WERI-Rb-1 (cell line): ENCODE measurements at regions not wholly inside any gene's neighbourhood (a gene's known extent, or its start where the extent isn't known, plus 50 kb on each side); places are given as distances from the start of the nearest gene placed in this dataset.

Experiments used
- DNase-seq: peaks from one replicate; pipeline ENCODE4 v3.0.0-alpha.2; 2020
- H3K27ac ChIP-seq: fragments of 250-450 bp; sonication (Bioruptor Pico); 2 replicates; pipeline ENCODE4 v1.5.1; 2020; ENCODE audit warnings: mild to moderate bottlenecking, moderate library complexity
- H3K27me3 ChIP-seq: fragments of 250-450 bp; sonication (Bioruptor Pico); 2 replicates; pipeline ENCODE4 v1.5.1; 2021; ENCODE audit warnings: mild to moderate bottlenecking, low read depth, moderate library complexity; ENCODE audit not compliant: insufficient read depth, severe bottlenecking
- H3K36me3 ChIP-seq: fragments of 250-450 bp; sonication (Bioruptor Pico); 2 replicates; pipeline ENCODE4 v1.5.1; 2020; ENCODE audit warnings: mild to moderate bottlenecking, moderate library complexity
- H3K4me3 ChIP-seq: 2 replicates; pipeline ENCODE4 v1.5.1; 2011; ENCODE audit warnings: low read depth, mild to moderate bottlenecking, control low read depth, low read length
- H3K9me3 ChIP-seq: fragments of 250-450 bp; sonication (Bioruptor Pico); 2 replicates; pipeline ENCODE4 v1.5.1; 2021; ENCODE audit warnings: mild to moderate bottlenecking, moderate library complexity; ENCODE audit not compliant: severe bottlenecking
- TF ChIP-seq, protein P1 (sequence below): IDR thresholded peaks from 2 replicates; pipeline ENCODE4 v1.5.1; 2011; ENCODE audit warnings: low read depth, mild to moderate bottlenecking, control low read depth, inconsistent platforms, low read length

DNA sequence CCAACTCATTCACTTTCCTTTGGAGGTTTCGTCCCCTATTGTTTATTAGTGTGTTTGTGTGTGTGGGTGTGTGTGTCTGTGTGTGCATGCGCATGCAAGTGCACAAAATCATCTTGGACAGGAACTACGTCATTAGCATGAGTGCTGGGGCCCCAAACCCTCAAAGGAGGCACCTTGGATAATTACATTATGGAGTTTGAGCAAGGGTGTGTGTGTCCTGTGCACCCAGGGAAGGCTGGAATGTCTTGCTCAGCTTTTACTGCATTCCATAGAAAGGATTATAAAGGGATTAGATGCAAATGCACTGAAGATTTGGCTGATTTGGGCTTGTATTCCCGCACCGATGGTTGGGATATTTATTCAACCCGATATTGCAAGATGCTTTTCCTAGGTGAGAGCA is 203.4 kb upstream of the NAV2 start:
- no peak overlapping the region for H3K4me3 ChIP-seq
- no peak overlapping the region for H3K27ac ChIP-seq
- H3K9me3 ChIP-seq, result no peaks in the 10 kb centered on the region
- no peak for DNase-seq
- peaks cover 6% of the 10 kb centered on the region for H3K27me3 ChIP-seq
- TF ChIP-seq, protein P1, sequence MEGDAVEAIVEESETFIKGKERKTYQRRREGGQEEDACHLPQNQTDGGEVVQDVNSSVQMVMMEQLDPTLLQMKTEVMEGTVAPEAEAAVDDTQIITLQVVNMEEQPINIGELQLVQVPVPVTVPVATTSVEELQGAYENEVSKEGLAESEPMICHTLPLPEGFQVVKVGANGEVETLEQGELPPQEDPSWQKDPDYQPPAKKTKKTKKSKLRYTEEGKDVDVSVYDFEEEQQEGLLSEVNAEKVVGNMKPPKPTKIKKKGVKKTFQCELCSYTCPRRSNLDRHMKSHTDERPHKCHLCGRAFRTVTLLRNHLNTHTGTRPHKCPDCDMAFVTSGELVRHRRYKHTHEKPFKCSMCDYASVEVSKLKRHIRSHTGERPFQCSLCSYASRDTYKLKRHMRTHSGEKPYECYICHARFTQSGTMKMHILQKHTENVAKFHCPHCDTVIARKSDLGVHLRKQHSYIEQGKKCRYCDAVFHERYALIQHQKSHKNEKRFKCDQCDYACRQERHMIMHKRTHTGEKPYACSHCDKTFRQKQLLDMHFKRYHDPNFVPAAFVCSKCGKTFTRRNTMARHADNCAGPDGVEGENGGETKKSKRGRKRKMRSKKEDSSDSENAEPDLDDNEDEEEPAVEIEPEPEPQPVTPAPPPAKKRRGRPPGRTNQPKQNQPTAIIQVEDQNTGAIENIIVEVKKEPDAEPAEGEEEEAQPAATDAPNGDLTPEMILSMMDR, result no peak
- no peaks in the 10 kb centered on the region for H3K36me3 ChIP-seq

DNA sequence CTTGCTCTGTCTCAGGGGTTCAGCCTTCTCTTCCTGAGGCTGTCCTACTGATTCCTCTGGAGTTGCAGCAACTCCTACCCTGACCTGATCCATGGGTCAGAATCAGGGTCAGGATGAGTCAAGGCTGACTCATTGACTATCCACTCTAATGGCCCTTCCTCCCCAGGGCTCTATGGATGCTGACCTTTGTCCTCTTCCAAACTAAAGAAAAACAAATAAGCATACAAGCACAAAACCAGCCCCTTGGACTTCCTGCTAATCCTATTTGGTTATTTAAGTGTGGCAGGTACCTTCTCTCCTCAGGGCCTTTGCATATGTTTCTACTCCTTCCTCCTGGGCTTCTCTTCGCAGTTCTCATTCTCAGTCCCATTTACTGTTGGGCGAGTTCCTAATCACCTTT is 204.5 kb upstream of the NAV2 start:
- TF ChIP-seq, protein P1, result no peak
- Histone ChIP-seq H3K4me3 (no peak overlapping the region), H3K27me3 (peaks cover 6% of the 10 kb centered on the region), H3K9me3 (no peaks in the 10 kb centered on the region), H3K27ac (no peak overlapping the region), H3K36me3 (no peaks in the 10 kb centered on the region)
- DNase-seq, result no peak

DNA sequence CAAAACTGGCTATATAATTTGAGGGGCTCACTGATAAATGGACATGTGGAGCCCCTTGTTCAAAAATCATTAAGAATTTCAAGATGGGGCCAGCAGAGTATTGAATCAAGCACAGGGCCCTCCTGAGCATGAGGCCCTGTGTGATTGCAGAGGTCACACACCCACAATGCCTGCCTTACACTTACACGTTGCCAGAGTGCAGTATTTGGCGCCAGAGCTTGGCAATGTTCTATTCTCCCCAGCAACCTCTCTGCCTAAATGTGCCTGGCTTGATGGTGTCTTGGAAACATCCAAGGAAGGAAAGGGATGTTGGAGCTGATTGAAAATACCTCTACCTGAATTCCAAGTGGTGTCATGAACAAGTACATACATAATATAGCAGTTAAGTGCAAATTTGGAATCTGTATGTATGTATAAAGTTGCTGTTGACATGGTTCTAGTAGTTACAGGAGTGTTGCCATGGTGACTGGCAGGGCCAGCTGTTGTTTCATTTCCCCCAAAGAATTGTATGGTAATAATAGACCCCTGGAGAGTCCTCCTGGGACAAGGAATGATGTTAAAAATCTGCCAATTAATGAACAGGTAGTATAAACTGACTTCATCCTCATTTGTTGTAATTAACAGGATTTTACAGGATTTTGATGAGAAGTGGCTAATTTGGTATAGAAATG is 205.7 kb upstream of the NAV2 start:
- TF ChIP-seq, protein P1, result no peak
- H3K27ac ChIP-seq, result no peak overlapping the region

DNA sequence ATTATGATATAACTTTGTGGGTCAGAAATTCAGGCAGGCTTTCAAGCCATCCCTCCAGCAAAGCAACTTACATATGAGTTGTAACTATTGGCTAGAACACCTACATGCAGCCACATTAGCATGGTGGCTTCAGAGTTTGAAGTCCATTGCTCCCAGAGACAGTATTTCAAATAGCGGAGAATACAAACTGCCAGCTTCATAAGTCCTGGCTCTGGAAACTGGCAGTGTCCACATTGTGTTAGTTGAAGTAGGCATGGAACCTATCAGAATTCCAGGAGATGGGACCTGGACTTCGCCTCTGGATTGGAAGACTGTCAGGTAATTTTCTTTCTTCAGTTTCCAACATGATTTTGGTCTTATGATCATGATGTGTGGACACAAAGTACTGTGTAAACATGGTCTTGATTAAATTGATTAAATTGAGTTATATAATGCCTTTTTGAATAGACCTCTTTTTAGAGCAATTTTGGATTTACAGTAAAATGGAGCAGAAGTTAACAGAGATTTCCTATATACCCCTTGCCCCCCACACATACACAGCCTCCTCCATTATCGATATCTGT is 209.9 kb upstream of the NAV2 start:
- Histone ChIP-seq H3K27me3 (peaks cover 4% of the 10 kb centered on the region), H3K27ac (no peak overlapping the region), H3K4me3 (no peak overlapping the region), H3K9me3 (no peaks in the 10 kb centered on the region), H3K36me3 (no peaks in the 10 kb centered on the region)
- no peak for DNase-seq
- TF ChIP-seq, protein P1, result no peak

More for the DNA sequence above, 205.7 kb upstream of the NAV2 start:
- Histone ChIP-seq H3K36me3 (no peaks in the 10 kb centered on the region), H3K4me3 (no peak overlapping the region), H3K9me3 (no peaks in the 10 kb centered on the region), H3K27me3 (peaks cover 6% of the 10 kb centered on the region)
- no peak for DNase-seq

DNA sequence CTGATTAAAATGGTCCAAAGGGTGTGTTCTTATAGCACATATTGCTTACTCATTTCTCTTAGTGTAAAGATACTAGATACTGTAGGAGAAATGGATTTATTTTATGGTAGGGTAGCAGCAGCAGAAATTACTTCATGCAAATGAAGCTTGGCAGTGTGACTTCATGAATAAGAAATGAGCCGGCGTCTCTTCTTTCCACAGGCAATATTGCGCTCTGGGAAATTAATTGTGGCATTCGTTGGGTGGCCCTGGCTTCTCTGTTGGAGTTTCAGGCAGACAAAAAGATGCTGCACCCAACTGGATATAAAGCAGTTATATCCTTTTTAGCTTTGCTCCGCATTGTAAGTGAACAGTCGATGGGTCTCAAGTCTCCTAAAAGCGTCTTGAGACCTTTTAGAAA is 211.0 kb upstream of the NAV2 start:
- no peak for DNase-seq
- Histone ChIP-seq H3K27me3 (peaks cover 4% of the 10 kb centered on the region), H3K4me3 (no peak overlapping the region), H3K9me3 (no peaks in the 10 kb centered on the region), H3K27ac (no peak overlapping the region), H3K36me3 (no peaks in the 10 kb centered on the region)
- TF ChIP-seq, protein P1, result no peak

DNA sequence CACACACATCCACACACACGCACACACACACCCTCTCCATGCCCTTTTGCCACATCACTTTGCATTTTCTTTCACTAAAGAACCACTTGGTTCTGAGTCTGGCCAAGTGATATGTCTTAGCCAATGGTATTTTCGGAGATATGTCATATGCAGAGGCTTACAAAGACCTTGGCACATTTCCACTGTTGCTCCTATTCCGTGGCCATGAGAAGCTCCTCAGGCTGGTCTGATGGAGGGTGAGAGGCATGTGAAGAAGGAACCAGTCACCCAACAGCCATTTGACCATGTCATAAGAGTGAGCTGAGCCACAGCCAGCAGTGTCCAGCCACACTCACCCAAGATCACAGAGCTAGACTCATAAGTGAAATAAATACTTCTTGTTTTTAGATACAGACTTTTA is 212.6 kb upstream of the NAV2 start:
- DNase-seq, result no peak
- H3K27ac ChIP-seq, result no peak overlapping the region
- H3K27me3 ChIP-seq, result peaks cover 4% of the 10 kb centered on the region
- H3K36me3 ChIP-seq, result no peaks in the 10 kb centered on the region
- H3K9me3 ChIP-seq, result no peaks in the 10 kb centered on the region
- H3K4me3 ChIP-seq, result no peak overlapping the region
- TF ChIP-seq, protein P1, result no peak
